GM21360 (cell line): ENCODE measurements at regions not wholly inside any gene's neighbourhood (a gene's known extent, or its start where the extent isn't known, plus 50 kb on each side); places are given as distances from the start of the nearest gene placed in this dataset.
"Not testable (repeated sequence)": the region's sequence is repeated elsewhere in the genome, so short reads cannot be mapped to it uniquely, and the experiment has no call there.

Experiments
- ATAC-seq: cut with Tn5 transposase; IDR thresholded peaks from one replicate; pipeline ENCODE4 v1.9.1; 2021; ENCODE audit warnings: mild to moderate bottlenecking, moderate library complexity; ENCODE audit not compliant: unreplicated experiment

DNA sequence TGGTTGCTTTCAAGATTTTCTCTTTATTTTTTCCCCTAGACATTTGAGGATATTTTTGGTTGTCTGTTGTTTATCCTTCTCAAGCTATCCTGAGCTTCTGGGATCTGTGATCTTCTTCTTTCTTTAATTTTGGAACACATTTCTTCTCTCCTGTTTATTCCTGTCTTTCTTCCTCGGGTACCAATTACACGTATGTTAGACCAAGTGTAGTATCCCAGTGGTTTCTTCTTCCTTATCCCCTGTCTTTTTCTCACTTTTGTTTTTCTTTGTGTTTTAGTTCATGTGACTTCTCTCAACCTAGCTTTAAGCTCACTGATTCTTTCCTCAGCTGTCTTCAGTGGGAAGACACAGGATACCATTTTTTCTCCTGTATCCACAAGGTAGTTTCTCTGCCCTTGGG, 120.0 kb downstream of the GALR1 start:
- ATAC-seq: no peak

DNA sequence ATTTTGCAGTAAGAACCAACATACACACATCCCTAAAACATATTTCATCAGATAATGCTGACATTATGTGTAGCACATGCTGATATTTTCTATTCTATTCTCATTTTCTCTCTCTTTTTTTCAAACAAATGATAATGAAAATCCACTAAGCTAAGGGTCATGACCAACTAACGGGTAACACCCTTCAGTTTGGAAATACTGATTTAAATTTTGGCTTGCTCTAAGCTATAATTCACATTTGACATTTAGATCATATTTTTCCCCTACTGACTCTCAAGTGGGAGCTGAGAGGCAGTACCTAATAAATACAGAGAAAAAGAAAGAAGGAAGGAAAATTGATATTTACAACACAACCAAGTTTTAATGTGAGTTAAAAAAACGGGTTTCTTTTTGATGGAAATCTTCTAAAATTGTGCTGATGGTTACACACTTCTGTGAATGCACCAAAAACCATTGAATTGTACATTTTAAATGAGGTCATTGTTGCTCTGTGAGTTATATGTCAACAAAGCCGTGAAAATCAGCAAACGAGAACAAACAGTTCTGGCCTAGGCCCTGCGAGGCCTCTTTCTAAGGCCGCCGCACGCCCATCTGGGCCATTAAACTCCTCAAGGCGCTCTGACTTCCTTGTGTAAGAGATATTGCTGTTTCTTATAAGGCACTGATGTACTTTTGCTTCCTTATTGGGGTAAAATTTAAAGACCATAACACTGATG, 124.2 kb downstream of the GALR1 start:
- ATAC-seq: no peak

DNA sequence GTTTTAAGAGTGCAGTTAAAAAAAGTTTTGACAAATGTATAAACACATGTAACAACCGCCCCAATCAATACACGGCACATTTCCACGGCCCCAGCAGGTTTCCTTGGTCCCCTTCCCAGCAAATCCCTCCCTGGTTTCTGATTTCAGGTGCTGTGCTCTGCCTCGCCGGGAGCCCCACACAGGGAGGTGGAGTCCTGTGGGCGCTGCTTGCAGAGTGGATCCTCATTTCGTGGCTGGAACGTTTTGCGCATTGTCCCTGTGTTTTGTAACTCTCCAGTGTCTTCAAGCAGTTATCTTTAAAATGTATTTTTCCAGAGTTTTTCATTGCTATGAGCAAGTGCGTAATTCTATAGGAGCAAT, 124.8 kb downstream of the GALR1 start:
- ATAC-seq: no peak

DNA sequence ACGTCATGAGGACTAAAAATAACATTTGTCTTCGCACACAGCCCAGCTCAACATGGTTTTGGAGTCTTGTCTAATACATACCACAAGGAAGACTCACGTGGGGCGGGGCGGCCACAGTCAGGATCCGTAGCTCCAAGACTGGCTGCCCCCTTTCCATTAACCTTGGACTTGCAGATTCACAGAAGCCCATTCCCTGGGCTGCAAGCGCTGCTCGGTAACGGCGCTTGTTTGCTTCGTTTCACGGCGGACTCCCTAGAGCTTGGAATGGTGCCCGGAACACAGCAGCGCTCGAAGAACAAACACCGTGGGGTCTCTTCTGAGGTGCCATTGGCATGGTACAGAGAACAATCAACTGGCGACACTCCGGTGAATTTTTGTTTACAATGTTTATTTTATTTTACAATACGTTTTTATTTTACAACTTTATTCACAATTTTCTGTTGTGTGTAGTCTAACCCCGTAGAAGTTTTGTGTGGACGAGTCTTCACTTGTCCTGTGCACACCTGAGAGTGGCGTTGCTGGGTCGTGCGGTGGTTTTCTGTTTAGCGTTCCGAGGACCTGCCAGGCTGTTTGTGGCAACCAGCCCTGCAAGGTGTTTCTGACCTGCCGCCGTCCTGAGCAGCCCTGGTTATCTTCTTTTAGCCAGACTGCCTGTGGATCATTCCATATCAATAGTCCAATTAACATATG, 126.5 kb downstream of the GALR1 start:
- ATAC-seq: no peak

DNA sequence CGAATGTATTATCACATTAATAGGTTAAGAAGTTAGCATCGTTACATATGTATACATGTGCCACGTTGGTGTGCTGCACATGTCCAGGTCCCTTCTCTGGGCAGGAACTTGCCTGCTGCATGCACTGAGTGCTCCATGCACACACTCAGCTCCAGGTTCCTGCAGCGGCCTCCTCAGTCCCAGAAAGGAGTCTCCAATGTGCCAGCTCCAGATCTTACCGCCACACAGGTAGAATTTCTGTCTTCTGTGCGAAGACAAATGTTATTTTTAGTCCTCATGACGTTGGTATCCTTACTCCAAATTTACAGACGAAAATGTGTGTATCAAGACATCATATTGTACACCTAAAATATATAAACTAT, 127.1 kb downstream of the GALR1 start:
- no peak for ATAC-seq

DNA sequence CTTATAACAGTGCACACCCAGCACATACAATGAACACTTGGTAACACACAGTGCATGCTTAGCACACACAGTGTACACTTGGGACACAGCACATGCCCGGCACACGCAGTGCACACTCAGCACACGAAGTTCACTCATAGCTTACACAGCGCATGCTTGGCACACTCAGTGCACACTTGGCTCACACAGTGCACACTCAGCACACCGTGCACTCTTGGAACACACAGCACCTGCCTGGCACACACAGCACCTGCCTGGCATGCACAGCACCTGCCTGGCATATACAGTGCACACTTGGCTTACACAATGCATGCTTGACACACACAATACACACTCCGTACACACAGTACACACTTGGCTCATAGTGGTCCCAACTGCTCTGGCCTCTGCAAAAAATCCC, 128.2 kb downstream of the GALR1 start:
- ATAC-seq: no peak

DNA sequence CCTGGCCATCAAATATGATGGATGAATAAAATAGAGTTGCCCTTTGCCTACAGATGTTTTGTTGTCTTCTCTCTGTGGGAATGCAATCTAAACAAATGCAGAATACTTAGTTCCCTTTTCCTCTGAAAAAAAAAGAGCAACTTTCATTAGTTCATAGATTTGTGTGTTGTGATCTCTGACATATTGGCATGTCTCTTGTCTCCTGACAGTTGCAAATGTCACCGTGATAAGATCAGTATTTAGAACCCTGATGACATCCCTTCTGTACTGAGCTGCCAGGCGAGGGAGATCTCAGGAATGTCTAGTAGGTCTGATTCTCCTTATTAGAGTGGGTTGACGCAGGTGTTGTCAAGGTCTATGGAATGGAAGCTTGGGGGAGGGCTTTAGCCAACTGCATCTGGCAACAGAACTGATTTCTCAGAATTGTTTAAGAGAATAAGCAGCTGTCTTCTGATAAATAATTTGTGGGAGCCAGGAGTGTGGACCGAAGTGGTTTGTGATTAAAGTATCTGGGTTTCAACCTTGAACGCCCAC, 130.4 kb downstream of the GALR1 start:
- ATAC-seq: no peak

DNA sequence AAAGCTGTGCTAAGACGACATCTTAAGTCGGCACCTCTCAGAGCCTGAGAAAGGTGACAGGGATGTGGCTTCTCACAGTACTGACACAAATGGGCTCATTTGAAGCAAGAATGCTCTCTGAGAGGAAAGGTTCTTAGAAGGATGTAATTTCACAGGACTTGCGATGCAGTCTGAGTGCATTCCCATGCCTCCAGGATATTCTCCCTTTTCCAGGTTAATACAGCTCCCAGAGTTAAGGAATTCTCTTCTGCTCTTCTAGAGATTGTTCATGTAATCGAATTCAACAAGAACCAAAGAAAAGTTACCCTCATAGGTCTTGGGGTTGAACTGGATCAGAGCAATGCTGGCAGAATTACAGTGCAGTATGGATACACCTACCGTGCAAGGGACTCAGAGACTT, 131.0 kb downstream of the GALR1 start:
- no peak for ATAC-seq

DNA sequence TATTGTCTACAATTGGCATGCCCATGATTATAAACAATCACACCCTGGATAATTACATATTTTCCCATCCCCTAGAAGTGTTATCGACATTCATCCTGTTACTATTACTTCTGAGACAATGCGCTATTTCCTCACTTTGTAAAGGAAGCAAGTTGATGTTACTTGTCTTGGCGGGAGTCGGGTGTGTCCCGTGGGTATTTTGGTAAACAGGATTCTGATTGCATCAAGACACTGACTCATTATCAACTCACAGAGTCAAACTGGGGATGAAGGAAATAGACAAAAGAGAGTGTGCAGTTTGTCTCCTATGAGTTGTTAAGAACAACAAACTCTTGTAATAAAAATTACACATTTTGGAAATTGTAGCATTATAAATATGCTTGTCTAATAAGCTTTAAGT, 142.7 kb downstream of the GALR1 start:
- ATAC-seq: no peak

DNA sequence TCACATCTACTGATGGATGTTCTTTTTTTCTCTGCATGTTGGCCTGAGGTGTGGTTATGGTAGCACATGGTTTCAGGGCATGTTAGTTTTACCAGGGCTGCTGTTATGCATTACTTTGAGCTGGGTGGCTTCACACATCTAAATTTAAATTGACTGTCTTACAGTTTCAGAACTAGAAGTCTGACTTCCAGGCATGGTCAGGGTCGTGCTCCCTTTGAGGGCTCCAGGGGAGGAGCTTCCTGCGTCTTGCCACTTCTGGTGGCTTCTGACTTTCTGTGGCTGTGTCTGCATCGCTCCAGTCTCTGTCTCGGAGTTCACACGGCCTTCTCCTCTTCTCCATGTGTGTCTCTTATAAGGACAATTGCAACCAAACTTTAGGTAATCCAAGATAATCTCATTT, 143.9 kb downstream of the GALR1 start:
- no peak for ATAC-seq

DNA sequence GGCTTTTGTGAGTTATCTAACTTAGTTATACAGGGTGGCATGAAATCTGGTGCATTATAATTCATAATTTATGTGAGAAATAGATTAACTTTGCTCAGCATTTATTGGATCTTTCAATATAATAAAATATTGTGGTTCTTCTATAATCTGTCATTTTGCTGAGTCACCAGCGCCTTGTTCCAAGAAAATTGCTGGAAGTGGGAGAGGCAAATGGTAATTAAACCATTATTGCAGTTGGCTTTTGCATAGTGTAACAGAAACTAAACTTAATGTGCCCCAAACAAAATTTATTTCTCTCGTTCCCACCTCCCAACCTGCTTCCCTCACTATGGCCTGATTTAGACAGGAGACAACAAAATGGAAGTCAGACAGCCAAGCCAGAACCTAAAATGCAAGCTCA, 146.3 kb downstream of the GALR1 start:
- no peak for ATAC-seq

DNA sequence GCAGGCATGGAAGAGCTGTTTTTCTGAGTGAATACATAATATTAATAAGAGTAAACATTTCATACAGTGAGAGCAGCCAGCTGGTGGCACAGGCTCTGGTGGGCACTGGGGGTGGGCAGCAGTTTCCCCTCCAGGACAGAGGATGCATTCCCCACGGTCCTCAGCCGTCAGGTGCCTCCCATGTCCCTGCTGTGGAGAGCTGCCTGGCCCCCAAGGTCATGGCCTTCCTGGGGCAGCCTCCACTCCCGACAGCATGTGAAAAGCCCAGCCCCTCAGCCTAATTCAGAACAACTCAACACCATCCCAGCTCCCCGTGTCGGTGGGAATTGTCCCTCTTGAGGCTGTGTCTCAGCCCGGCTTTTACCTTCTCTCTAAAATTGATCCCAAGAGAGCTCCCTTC, 147.4 kb downstream of the GALR1 start:
- ATAC-seq: no peak

DNA sequence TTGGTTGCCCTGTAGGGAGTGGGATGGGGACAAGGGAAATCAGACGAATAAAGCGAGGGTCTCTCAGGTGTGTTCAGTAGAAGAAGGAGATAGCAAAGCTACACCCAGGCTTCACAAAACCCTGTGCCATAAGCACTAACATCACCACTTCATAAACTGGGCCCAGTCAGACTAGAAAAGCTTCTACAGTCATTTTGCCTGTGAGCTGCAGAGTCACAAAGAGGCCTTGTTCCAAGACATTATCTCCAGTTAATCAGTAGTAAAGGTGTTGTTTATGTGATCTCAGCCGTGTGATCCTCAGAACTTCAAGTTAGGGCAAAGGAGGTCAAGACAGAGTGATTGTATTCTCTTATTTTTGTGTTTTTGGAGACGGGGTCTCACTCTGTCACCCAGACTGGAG, 148.0 kb downstream of the GALR1 start:
- ATAC-seq: no peak

DNA sequence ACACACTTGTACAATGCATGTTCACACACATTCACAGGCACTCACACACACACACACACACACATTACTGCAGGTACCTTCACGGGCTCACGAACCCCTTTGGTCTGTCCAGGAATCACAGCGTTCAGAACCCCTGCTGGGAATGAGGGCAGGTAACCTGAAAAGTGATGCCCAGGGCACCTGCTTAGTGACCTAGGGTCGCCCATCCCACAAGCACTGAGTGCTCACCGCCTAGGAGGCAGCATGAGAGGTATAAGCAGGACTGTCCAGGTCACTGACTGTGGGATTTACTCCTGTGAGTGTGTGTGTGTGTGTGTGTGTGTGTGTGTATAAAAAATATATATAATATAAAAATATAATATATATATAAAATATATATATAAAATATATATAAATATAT, 150.9 kb downstream of the GALR1 start:
- ATAC-seq: no peak

DNA sequence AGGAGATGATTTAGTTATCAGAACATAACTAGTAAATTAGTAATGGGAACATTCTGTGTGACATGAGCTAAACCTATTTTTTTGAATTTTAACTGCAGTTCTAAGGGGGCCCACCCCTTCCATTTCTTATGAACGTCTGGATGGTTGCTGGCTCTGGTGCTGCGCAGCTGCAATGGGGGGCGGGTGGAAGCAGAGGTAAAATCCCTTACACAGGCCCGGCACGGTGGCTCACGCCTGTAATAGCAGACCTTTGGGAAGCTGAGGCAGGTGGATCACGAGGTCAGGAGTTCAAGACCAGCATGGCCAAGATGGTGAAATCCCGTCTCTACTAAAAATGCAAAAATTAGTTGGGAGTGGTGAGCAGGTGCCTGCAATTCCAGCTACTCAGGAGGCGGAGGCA, 151.5 kb downstream of the GALR1 start:
- no peak for ATAC-seq

DNA sequence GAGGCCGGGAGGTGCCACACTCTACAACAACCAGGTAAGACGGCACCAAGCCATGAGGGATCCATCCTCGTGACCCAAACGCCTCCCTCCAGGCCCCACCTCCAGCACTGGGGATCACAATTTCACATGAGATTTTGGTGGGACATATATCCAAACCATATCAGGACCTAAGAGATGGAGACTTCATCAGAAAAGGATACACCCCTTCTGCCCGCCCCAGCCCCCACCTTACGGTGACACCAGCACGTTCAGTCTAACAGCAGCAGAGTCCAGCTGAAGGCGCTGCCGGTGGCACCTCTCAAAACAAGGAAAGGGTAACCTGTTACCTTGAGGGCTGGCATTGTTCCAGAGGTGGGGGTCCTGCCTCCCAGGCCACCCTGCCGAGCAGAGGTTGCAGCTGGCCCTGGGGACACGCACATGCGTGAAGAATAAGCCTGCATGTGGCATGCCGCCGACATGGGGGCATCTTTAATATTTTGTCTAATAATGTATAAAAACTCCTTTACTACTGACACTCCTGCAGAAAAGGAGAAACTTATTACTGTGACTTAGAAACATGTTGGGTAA, 154.4 kb downstream of the GALR1 start:
- ATAC-seq: no peak

DNA sequence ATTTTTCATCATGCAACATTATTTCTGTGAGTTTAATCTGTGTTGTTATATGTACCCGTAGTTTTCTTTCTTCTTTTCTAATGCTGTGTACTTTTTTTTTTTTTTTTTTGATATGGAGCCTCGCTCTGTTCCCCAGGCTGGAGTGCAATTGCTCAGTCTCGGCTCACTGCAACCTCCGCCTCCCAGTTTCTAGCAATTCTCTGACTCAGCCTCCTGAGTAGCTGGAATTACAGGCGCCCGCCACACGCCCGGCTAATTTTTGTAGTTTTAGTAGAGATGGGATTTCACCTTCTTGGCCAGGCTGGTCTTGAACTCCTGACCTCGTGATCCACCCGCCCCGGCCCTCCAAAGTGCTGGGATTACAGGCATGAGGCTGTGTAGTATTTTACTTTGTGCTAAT, 155.4 kb downstream of the GALR1 start:
- no peak for ATAC-seq

DNA sequence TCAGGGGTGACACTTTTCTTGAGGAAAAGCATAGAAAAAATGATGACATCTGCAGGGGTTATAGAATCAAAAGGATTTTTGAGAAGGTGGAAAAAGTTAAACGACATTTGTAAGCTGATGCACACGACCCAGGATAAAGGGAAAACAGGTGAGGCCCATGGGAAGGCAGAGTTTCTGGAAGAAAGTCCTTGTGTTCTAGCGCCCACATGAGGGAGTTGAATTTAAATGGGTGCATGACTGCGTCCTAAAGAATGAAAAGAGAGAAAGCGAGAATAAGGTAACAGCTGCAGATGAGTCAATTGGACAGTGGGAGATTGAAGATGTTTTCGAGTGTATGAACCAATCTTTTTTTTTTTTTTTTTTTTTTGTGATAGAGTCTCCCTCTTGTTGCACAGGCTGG, 158.1 kb downstream of the GALR1 start:
- ATAC-seq: no peak

DNA sequence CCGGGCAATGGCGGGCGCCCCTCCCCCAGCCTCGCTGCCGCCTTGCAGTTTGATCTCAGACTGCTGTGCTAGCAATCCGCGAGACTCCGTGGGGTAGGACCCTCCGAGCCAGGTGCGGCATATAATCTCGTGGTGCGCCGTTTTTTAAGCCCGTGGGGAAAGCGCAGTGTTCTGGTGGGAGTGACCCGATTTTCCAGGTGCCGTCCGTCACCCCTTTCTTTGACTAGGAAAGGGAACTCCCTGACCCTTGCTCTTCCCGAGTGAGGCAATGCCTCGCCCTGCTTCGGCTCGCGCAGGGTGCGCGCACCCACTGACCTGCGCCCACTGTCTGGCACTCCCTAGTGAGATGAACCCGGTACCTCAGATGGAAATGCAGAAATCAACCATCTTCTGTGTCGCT, 171.9 kb downstream of the GALR1 start:
- not testable (repeated sequence) for ATAC-seq

DNA sequence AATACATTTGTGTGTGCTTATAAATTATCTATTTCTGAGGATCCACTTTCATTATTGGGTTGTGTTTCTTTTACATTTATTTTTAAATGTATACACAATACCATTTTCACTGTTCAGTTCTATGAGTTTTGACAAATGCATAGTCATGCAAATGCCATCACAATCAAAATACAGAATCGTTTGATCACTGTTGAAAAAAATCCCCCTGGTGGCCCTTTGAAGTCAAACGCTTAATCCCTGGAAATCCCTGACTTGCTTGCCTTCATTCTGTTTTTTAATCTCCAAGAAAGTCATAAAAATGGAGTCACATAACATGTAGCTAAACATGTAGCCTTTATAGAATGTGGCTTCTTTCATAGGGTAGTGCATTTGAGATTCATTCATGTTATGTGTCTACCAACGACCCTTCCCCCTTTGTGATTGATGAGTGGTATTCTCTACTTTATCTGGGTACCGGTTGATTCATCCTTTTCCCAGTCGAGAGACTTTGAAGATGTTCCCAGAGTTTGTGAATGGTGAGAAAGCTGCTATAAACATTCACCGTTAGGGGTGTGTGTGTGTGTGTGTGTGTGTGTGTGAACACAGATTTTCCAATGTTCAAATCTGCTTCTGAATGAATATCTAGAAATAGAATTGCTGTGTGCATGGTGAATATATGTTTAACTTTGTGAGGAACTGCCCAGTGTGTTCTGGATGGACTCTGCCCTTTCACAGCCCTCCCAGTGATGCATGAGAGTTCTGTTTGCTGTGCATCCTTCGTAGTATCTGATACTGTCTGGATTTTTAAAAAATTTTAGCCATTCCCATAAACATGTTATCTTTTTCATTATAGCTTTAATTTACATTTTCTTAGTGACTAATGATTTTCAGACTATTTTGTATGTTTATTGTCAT, 173.6 kb downstream of the GALR1 start:
- no peak for ATAC-seq

DNA sequence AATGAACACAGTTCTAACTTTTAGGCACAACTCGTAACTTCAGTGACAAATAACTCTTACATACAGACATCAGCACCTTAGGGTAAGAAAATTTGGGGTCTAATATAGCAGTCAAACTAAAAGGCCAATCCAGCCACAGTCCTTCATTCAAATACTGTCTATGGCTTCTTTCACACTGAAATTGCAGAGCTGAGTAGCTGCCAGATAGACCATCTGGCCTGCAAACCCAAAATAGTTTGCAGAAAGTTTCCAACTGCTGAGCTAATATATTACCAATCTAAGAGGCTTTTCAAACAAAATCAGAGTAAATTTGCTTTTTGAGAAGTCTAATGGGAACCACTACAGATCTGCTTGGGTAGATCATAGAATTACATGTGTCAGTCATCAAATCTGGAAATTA, 183.4 kb downstream of the GALR1 start:
- no peak for ATAC-seq
